Common myeloid progenitor, CD34-positive (primary cell): ENCODE measurements at regions not wholly inside any gene's neighbourhood (a gene's known extent, or its start where the extent isn't known, plus 50 kb on each side); places are given as distances from the start of the nearest gene placed in this dataset.
A peak's percentile ranks its signal among the peaks of the same experiment; 100 is the strongest.

Experiments
- CTCF ChIA-PET: fragments of 350-600 bp; sonication (Branson Sonifier 250); formaldehyde crosslinking; loops from one replicate; lab custom pipeline; 2021; ENCODE audit warnings: antibody characterized with exemption; lab: Charles Lee
- POLR2A ChIA-PET: fragments of 350-600 bp; sonication (Branson Sonifier 250); formaldehyde crosslinking; loops from one replicate; lab custom pipeline; 2021; ENCODE audit warnings: antibody characterized with exemption; lab: Charles Lee
- DNase-seq, 3 donors: peaks; one replicate each; pipeline versions ENCODE4 v3.0.0 to v3.0.0-alpha.2; 2013
- H3K27ac ChIP-seq, 2 experiments: 1 replicate in 1 of 2; 2 replicates in 1 of 2; pipeline ENCODE4 v1.7.0; 2013; ENCODE audit warnings: inconsistent platforms in 2 of 2, low read length in 2 of 2, mild to moderate bottlenecking in 2 of 2, low read depth in 1 of 2, moderate library complexity in 1 of 2; ENCODE audit not compliant: severe bottlenecking in 2 of 2, insufficient read depth in 1 of 2, poor library complexity in 1 of 2
- H3K27me3 ChIP-seq, 5 experiments: replicated peaks in 2 of 5; 1 replicate in 3 of 5; 2 replicates in 2 of 5; pipeline versions ENCODE4 v1.6.1 to v1.7.0; 2013; ENCODE audit warnings: low read length in 4 of 5, mild to moderate bottlenecking in 2 of 5, moderate library complexity in 2 of 5, inconsistent platforms in 1 of 5; ENCODE audit not compliant: insufficient read depth in 5 of 5, control insufficient read depth in 4 of 5
- H3K36me3 ChIP-seq, 4 experiments: 1 replicate in 2 of 4; 2 replicates in 2 of 4; pipeline versions ENCODE4 v1.6.1 to v1.7.0; 2013; ENCODE audit warnings: low read length in 3 of 4, control low read depth in 1 of 4, mild to moderate bottlenecking in 1 of 4; ENCODE audit not compliant: control insufficient read depth in 4 of 4, insufficient read depth in 4 of 4
- H3K4me1 ChIP-seq, 4 experiments: 1 replicate in 3 of 4; 2 replicates in 1 of 4; pipeline versions ENCODE4 v1.6.1 to v1.7.1; 2013; ENCODE audit warnings: low read length in 3 of 4, mild to moderate bottlenecking in 3 of 4, control low read depth in 1 of 4, inconsistent platforms in 1 of 4, moderate library complexity in 1 of 4; ENCODE audit not compliant: control insufficient read depth in 4 of 4, insufficient read depth in 4 of 4; ENCODE audit errors: control extremely low read depth in 1 of 4
- H3K4me3 ChIP-seq, 7 experiments: 1 replicate in 4 of 7; 2 replicates in 3 of 7; pipeline versions ENCODE4 v1.5.1 to v1.7.0; 2013; ENCODE audit warnings: mild to moderate bottlenecking in 7 of 7, low read length in 6 of 7, moderate library complexity in 6 of 7, inconsistent platforms in 2 of 7, low read depth in 2 of 7, control low read depth in 1 of 7; ENCODE audit not compliant: insufficient read depth in 4 of 7, control insufficient read depth in 1 of 7; ENCODE audit errors: extremely low read depth in 1 of 7
- H3K9me3 ChIP-seq, 5 experiments: 1 replicate in 4 of 5; 2 replicates in 1 of 5; pipeline versions ENCODE4 v1.6.1 to v1.7.1; 2013; ENCODE audit warnings: low read length in 4 of 5, mild to moderate bottlenecking in 2 of 5, inconsistent platforms in 1 of 5, low read depth in 1 of 5, moderate library complexity in 1 of 5; ENCODE audit not compliant: control insufficient read depth in 4 of 5, insufficient read depth in 2 of 5; ENCODE audit errors: control extremely low read depth in 1 of 5
- WGBS: methylation state at CpG from one replicate; pipeline ENCODE4 v1.1.5; 2013; ENCODE audit not compliant: insufficient coverage; 5-methylcytosine and 5-hydroxymethylcytosine counted together

DNA sequence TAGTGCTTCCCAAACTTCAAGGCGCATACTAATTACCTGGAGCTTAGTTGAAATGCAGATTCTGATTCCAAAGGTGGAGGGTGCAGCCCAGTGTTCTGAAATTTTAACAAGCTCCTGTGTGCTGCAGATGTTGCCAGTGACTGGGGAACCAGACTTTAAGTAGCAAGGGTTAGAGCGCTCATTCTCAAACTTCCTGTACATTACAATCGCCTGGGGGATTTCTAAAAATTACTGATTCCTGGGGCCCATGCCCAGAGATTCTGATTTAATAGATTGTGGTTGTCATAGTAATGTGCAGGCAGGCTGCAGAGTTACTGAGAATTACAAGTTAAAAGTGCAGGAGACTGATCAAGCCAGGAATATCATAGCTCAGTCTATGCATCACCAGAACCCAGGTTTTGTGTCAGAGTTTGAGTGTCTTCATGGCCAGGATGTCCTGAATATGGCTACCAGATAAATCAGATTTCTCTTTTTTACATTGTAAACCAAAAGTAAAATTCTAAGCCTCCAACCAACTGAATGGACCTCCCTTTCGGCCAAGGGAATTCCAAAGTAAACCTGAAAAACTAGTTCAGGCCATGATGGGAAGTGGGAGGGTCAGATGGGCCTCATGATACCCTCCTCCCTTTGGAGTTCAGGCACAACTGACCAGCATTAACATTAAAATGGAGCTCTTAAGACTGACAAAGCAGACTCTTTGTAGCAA, 121.6 kb downstream of the ATXN3L start:
- POLR2A ChIA-PET: no interaction called here
- Histone ChIP-seq H3K27ac (no peak overlapping the region), H3K27me3 (peaks cover 0 to 17% (median 0%) of the 10 kb centered on the region in 5 experiments), H3K4me1 (peaks cover 0 to 9% (median under 1%) of the 10 kb centered on the region in 4 experiments), H3K4me3 (no peak overlapping the region), H3K36me3 (no peaks in the 10 kb centered on the region), H3K9me3 (no peaks in the 10 kb centered on the region)
- CTCF ChIA-PET: no interaction called here
- 61% methylated on average over 3 of the region's 4 CpGs for WGBS
- no peak for DNase-seq

DNA sequence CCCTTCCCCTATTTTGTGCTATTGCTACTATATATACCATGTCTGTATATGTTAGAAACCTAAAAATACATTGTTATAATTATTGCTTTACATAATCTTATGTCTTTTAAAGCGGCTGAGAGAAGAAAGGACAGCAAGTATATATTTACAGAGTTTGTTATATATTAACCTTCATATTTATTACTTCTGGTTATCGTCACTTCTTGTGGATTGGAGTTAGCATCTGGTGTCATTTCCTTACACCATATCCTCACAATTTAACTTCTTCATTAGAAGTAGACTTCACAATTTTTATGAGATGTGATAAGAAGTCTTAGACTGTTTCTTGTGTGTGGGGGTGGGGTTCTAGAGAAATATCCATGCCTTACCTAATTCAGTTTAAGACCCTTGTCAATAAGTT, 123.1 kb downstream of the ATXN3L start:
- ChIA-PET CTCF (no interaction called here), POLR2A (no interaction called here)
- Histone ChIP-seq H3K27ac (no peak overlapping the region), H3K27me3 (peaks cover 0 to 13% (median 0%) of the 10 kb centered on the region in 5 experiments), H3K36me3 (no peaks in the 10 kb centered on the region), H3K4me1 (peaks cover 0 to 9% (median under 1%) of the 10 kb centered on the region in 4 experiments), H3K4me3 (no peak overlapping the region), H3K9me3 (no peaks in the 10 kb centered on the region)
- WGBS: no CpG with 5 or more reads among the region's 2 CpGs
- DNase-seq: no peak

DNA sequence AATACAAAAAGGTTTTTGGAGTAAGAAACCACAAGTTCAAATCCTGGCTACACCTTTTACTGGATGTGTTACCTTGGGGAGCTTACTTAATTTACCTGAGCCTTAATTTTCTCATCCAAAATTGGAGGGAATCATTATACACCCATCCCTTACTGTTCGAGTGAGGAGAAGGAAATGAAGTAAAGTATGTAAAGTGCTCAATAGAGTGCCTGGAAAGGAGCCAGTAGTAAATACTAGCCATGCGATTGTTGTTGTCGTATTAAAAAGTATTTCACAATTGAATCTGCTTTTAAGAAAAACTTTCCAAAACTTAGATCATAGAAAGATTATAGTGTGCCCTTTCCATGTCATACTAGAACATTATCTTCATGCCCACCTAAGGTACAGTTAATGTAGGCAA, 124.5 kb downstream of the ATXN3L start:
- WGBS: no CpG with 5 or more reads among the region's 3 CpGs
- H3K27ac ChIP-seq: no peak overlapping the region
- CTCF ChIA-PET: no interaction called here
- no peaks in the 10 kb centered on the region for H3K9me3 ChIP-seq
- no peak for DNase-seq
- peaks cover 0 to 9% (median under 1%) of the 10 kb centered on the region in 4 experiments for H3K4me1 ChIP-seq
- peaks cover 0 to 7% (median 0%) of the 10 kb centered on the region in 5 experiments for H3K27me3 ChIP-seq
- H3K36me3 ChIP-seq: no peaks in the 10 kb centered on the region
- POLR2A ChIA-PET: no interaction called here
- H3K4me3 ChIP-seq: no peak overlapping the region

DNA sequence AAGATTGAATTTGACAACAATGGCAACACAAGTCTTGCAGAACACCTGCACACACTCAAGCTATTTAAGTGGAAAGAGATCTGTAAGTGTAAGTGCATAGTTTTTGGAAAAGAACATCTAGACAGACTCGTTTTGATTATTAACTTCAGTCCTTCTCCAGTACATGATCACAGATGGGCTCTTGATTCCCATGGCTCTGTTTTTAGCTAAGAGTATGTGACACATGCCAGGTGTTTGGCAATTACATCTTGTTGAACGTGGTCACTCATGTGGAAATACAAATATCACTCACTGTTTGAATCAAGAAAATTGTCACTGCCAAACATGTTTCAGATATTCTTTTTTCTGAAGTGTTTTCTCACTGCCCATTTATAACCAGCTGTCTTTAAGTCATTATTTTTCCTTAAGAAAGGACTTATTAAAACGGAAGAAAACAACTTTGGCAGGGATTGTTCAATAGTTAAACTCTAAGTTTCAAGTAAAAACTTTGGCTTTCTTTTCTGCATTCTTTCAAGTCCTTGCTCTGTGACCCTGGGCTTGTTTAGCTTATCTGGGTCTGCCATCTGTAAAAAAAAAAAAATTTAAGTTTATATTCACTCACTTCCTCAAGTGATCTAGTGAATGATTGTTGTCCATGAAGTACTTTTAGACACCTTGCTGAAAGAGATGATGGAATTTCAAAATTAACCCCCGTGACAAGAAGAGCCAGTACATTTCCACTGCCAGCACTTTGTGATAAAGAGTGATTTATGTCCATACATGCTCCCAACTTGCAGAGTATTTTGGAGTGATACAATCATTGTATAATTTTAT, 125.4 kb downstream of the ATXN3L start:
- POLR2A ChIA-PET: no interaction called here
- Histone ChIP-seq H3K4me3 (no peak overlapping the region), H3K9me3 (no peaks in the 10 kb centered on the region), H3K36me3 (no peaks in the 10 kb centered on the region), H3K4me1 (peaks cover 0 to 9% (median under 1%) of the 10 kb centered on the region in 4 experiments), H3K27me3 (peaks cover 0 to 4% (median 0%) of the 10 kb centered on the region in 5 experiments), H3K27ac (no peak overlapping the region)
- CTCF ChIA-PET: interaction anchor here (1.1 kb wide), 1 partner anchor 45 kb away, joined by 3 read pairs; no protein-coding TSS in a partner anchor
- DNase-seq: peak; percentile 2 to 66 (median 49)
- WGBS: 24% methylated on average over 4 of the region's 4 CpGs

DNA sequence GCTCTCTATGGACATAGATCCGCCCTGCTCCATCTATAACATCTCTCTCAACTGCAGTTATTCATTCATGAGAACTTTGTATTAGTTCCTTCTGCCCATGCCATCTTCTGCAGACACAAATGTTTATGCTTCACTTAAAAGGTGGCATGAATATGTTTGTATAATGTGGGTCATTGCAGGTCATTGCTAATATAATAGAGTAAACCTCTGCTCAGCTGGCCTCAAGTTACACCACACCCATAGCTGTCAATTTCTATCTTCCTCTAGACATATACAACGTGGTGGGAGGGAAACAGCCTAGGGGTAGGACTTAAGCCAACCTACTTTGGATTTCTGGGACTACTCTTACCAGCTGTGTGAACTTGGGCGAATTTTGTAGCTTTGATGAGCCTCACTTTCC, 129.8 kb downstream of the ATXN3L start:
- WGBS: 67% methylated on average over 2 of the region's 3 CpGs
- Histone ChIP-seq H3K9me3 (no peaks in the 10 kb centered on the region), H3K27ac (no peak overlapping the region), H3K27me3 (peaks cover 0 to 2% (median 0%) of the 10 kb centered on the region in 5 experiments), H3K4me1 (peaks cover 0 to 9% (median 0%) of the 10 kb centered on the region in 4 experiments), H3K4me3 (no peak overlapping the region), H3K36me3 (no peaks in the 10 kb centered on the region)
- no peak for DNase-seq
- POLR2A ChIA-PET: interaction anchor here (0.6 kb wide), 1 partner anchor 500 kb away, joined by 4 read pairs; no protein-coding TSS in a partner anchor
- CTCF ChIA-PET: no interaction called here

DNA sequence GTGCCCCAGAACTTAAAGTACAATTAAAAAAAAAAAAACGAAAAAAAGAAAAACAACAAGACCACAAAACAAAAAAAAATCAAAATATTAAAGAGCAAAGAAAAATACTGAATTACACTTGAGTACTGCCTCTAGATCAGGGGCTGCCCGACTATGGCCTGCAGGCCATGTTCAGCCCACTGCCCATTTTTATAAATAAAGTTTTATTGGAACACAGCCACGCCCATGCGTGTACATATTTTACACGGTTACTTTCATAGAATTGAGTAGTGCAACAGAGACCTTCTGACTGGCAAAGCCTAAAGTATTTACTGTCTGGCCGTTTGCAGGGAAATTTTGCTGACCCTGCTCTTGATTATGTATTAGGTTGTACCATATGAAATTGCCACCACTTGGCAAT, 130.5 kb downstream of the ATXN3L start:
- Histone ChIP-seq H3K36me3 (no peaks in the 10 kb centered on the region), H3K4me3 (no peak overlapping the region), H3K4me1 (peaks cover 0 to 5% (median 0%) of the 10 kb centered on the region in 4 experiments), H3K27ac (no peak overlapping the region), H3K27me3 (peaks cover 0 to 2% (median 0%) of the 10 kb centered on the region in 5 experiments), H3K9me3 (no peaks in the 10 kb centered on the region)
- ChIA-PET CTCF (no interaction called here), POLR2A (no interaction called here)
- DNase-seq: no peak
- WGBS: 88% methylated on average over 4 of the region's 6 CpGs
